Parathyroid adenoma (tissue), 2 donors: ENCODE measurements at regions not wholly inside any gene's neighbourhood (a gene's known extent, or its start where the extent isn't known, plus 50 kb on each side); places are given as distances from the start of the nearest gene placed in this dataset.

Experiments used
- H2AFZ ChIP-seq: fragments of 300-600 bp; sonication (generic); one replicate; pipeline ENCODE4 v1.7.0; 2017; ENCODE audit warnings: antibody characterized with exemption, mild to moderate bottlenecking
- H3K27ac ChIP-seq: fragments of 300-600 bp; sonication (generic); one replicate; pipeline ENCODE4 v1.7.0; 2017
- H3K27me3 ChIP-seq: fragments of 300-600 bp; sonication (generic); one replicate; pipeline ENCODE4 v1.7.0; 2017; ENCODE audit warnings: low read length; ENCODE audit not compliant: control insufficient read depth, insufficient read depth
- H3K36me3 ChIP-seq: fragments of 300-600 bp; sonication (generic); one replicate; pipeline ENCODE4 v1.7.0; 2017; ENCODE audit warnings: low read length; ENCODE audit not compliant: control insufficient read depth, insufficient read depth
- H3K4me1 ChIP-seq: fragments of 300-600 bp; sonication (generic); one replicate; pipeline ENCODE4 v1.7.0; 2017; ENCODE audit warnings: control low read depth
- H3K4me2 ChIP-seq: fragments of 300-600 bp; sonication (generic); one replicate; pipeline ENCODE4 v1.7.0; 2017; ENCODE audit warnings: low read length
- H3K4me3 ChIP-seq: fragments of 300-600 bp; sonication (generic); one replicate; pipeline ENCODE4 v1.7.0; 2017; ENCODE audit warnings: low read depth, low read length
- H3K79me2 ChIP-seq: fragments of 300-600 bp; sonication (generic); one replicate; pipeline ENCODE4 v1.7.0; 2017; ENCODE audit warnings: control low read depth
- H3K9ac ChIP-seq: fragments of 300-600 bp; sonication (generic); one replicate; pipeline ENCODE4 v1.7.0; 2017; ENCODE audit warnings: mild to moderate bottlenecking
- H3K9me3 ChIP-seq: fragments of 300-600 bp; sonication (generic); one replicate; pipeline ENCODE4 v1.7.0; 2017; ENCODE audit warnings: low read length; ENCODE audit not compliant: control insufficient read depth
- CTCF ChIP-seq: fragments of 300-600 bp; sonication (generic); IDR thresholded peaks from one replicate; pipeline ENCODE4 v1.7.0; 2017; ENCODE audit warnings: antibody characterized with exemption, mild to moderate bottlenecking
- donor health status: primary hyperparathyroidism.

- no peaks in the 10 kb centered on the region for H3K27me3 ChIP-seq
- no peak overlapping the region for H2AFZ ChIP-seq
- H3K9ac ChIP-seq: no peak overlapping the region
- H3K4me2 ChIP-seq: no peak overlapping the region
- no peaks in the 10 kb centered on the region for H3K9me3 ChIP-seq
- TF ChIP-seq CTCF: no peak
- no peaks in the 10 kb centered on the region for H3K36me3 ChIP-seq
- no peaks in the 10 kb centered on the region for H3K79me2 ChIP-seq
- H3K4me1 ChIP-seq: peaks cover 3% of the 10 kb centered on the region
- H3K27ac ChIP-seq: no peak overlapping the region
- no peak overlapping the region for H3K4me3 ChIP-seq
Measured at GRCh38 chr2:160928854-160929301, 231.3 kb upstream of the TANK start.

GRCh38 chr2:160931531-160931930, 228.7 kb upstream of the TANK start:
- Histone ChIP-seq H3K9me3 (no peaks in the 10 kb centered on the region), H3K27me3 (no peaks in the 10 kb centered on the region), H3K9ac (no peak overlapping the region), H3K4me3 (no peak overlapping the region), H3K79me2 (no peaks in the 10 kb centered on the region), H3K4me2 (no peak overlapping the region), H3K36me3 (no peaks in the 10 kb centered on the region), H2AFZ (no peak overlapping the region), H3K27ac (no peak overlapping the region), H3K4me1 (peaks cover 3% of the 10 kb centered on the region)
- TF ChIP-seq CTCF: no peak

DNA sequence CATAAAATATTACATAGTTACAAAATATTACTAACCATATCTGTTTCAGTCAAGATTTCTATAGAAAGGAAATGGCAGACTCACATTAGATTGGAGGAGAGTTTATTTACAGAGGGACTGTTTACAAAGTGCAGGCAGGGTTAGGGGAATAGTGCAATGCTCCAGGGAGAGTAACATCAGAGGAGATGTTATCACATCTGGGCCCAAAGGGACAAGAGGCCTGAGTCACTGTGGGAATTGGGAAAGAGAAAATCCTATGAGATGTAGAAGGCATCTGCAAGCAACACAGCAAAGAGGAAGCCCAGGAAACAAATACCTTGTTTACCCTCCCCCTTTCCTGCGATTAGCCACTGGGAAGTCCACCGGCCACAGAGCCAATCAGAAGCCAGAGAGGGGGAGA, 227.3 kb upstream of the TANK start:
- no peak for TF ChIP-seq CTCF
- Histone ChIP-seq H3K4me3 (no peak overlapping the region), H3K9ac (no peak overlapping the region), H2AFZ (no peak overlapping the region), H3K79me2 (no peaks in the 10 kb centered on the region), H3K27ac (no peak overlapping the region), H3K4me1 (peaks cover 3% of the 10 kb centered on the region), H3K36me3 (no peaks in the 10 kb centered on the region), H3K27me3 (no peaks in the 10 kb centered on the region), H3K4me2 (no peak overlapping the region), H3K9me3 (no peaks in the 10 kb centered on the region)

DNA sequence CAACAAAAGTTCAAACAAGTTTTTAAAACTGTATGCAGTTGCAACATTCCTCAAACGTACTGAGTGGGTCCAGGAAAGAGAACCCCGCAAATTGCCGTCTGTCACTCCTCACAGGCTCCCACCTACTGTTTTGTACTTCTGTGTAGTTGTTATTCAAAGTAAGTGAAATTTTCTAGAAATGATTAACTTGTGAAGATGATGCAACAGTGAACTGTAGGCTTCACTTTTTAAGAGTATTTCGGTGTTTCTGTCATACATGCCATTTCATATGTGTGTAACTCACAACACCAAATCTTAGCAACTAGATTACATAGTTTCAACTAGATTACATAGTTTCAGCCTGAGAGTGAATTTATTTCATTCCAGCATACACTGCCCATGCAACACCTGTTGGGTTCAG, 226.0 kb upstream of the TANK start:
- TF ChIP-seq CTCF: no peak
- no peaks in the 10 kb centered on the region for H3K27me3 ChIP-seq
- no peak overlapping the region for H3K4me2 ChIP-seq
- H3K9me3 ChIP-seq: no peaks in the 10 kb centered on the region
- H3K4me1 ChIP-seq: peaks cover 3% of the 10 kb centered on the region
- no peaks in the 10 kb centered on the region for H3K79me2 ChIP-seq
- no peak overlapping the region for H3K4me3 ChIP-seq
- no peak overlapping the region for H2AFZ ChIP-seq
- H3K9ac ChIP-seq: no peak overlapping the region
- H3K27ac ChIP-seq: no peak overlapping the region
- no peaks in the 10 kb centered on the region for H3K36me3 ChIP-seq

DNA sequence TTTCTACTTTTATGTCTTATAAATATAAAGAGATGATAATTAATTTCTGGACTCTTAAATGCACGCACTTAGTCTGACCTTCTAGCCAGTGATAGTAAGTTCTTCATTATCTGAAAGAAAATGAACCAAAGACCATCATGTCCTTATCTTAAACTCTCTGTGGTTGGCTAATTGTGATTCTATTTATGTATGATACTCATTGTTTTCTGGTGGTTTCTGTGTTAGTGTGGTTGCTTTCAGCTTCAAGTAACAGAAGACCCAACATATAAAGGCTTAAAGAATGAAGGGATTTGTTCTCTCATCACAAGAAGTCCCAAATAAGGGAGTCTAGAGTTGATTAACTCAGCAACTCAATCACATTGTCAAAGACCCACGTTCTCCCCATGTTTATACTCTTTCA, 225.2 kb upstream of the TANK start:
- no peaks in the 10 kb centered on the region for H3K27me3 ChIP-seq
- H3K9ac ChIP-seq: no peak overlapping the region
- no peak for TF ChIP-seq CTCF
- no peak overlapping the region for H3K4me2 ChIP-seq
- no peak overlapping the region for H3K4me3 ChIP-seq
- H3K36me3 ChIP-seq: no peaks in the 10 kb centered on the region
- no peaks in the 10 kb centered on the region for H3K9me3 ChIP-seq
- no peak overlapping the region for H2AFZ ChIP-seq
- H3K4me1 ChIP-seq: peaks cover 3% of the 10 kb centered on the region
- no peak overlapping the region for H3K27ac ChIP-seq
- H3K79me2 ChIP-seq: no peaks in the 10 kb centered on the region
